22Rv1 (cell line): ENCODE measurements at regions not wholly inside any gene's neighbourhood (a gene's known extent, or its start where the extent isn't known, plus 50 kb on each side); places are given as distances from the start of the nearest gene placed in this dataset.

Experiments
- ZFX ChIP-seq: fragments of 450-650 bp; IDR thresholded peaks from 2 replicates; pipeline ENCODE4 v1.6.1; 2017; ENCODE audit warnings: antibody characterized with exemption, borderline replicate concordance
- TF ChIP-seq, protein P1 (sequence below): fragments of 450-650 bp; IDR thresholded peaks from 2 replicates; pipeline ENCODE4 v1.5.1; 2017; ENCODE audit warnings: mild to moderate bottlenecking

DNA sequence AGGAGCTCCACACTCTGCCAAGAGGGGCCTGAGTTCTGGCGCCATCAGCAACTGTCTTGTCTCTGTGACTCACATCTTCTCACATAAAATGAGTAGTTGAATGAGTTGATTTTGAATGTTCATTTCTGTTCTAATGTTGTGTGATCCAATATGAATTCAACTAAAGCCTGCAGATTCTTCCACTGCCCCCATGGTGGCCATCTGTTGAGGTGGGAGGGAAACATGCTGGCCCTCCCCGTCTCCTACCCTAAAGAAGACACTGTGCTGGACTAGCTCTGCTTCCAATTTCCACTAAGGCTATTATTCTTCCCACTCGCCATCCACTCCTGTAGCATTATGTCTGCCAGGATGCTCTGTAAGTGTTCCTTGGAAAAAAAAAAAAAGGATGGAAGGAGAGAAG is 555.6 kb upstream of the LARGE1 start:
- no peak for TF ChIP-seq ZFX
- TF ChIP-seq, protein P1, sequence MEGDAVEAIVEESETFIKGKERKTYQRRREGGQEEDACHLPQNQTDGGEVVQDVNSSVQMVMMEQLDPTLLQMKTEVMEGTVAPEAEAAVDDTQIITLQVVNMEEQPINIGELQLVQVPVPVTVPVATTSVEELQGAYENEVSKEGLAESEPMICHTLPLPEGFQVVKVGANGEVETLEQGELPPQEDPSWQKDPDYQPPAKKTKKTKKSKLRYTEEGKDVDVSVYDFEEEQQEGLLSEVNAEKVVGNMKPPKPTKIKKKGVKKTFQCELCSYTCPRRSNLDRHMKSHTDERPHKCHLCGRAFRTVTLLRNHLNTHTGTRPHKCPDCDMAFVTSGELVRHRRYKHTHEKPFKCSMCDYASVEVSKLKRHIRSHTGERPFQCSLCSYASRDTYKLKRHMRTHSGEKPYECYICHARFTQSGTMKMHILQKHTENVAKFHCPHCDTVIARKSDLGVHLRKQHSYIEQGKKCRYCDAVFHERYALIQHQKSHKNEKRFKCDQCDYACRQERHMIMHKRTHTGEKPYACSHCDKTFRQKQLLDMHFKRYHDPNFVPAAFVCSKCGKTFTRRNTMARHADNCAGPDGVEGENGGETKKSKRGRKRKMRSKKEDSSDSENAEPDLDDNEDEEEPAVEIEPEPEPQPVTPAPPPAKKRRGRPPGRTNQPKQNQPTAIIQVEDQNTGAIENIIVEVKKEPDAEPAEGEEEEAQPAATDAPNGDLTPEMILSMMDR = no peak
